ENCODE measurements at regions not wholly inside any gene's neighbourhood (a gene's known extent, or its start where the extent isn't known, plus 50 kb on each side); places are given as distances from the start of the nearest gene placed in this dataset.

- no peak for TF ChIP-seq CTCF (IDR thresholded peaks at IDR 0.05; ENCODE audit: insufficient read depth, low read depth, low read length, missing control alignments)
- H3K4me3 ChIP-seq (ENCODE audit: low read length): no peak overlapping the region
- peak; percentile 33 for DNase-seq (ENCODE audit: low read depth)
Measured at GRCh38 chr4:56215141-56215783, 172.0 kb downstream of the AASDH start.

DNA sequence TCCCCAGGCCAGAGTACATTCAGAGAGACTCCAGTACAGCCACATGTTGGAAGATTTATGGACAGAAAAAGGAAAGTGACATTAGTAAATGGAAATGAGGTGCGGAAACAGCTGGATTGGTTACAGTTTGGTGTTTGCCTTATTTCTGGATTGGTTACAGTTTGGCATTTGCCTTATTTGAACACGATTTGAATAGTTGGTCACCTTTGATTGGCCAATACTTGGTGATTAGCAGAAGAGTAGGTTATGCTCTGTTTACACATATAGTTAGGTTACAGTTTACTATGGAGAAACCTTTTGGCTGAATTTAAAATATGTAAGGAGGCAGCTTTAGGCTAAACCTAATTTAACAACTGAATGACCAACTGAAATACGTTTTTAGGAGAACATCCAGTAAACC, 173.7 kb downstream of the AASDH start:
- no peak overlapping the region for H3K4me3 ChIP-seq (ENCODE audit: low read length)
- no peak for TF ChIP-seq CTCF (IDR thresholded peaks at IDR 0.05; ENCODE audit: insufficient read depth, low read depth, low read length, missing control alignments)
- no peak for DNase-seq (ENCODE audit: low read depth)

- no peak overlapping the region for H3K4me3 ChIP-seq (ENCODE audit: low read length)
- no peak for TF ChIP-seq CTCF (IDR thresholded peaks at IDR 0.05; ENCODE audit: insufficient read depth, low read depth, low read length, missing control alignments)
- no peak for DNase-seq (ENCODE audit: low read depth)
Measured at GRCh38 chr4:56212774-56213173, 174.5 kb downstream of the AASDH start.

- no peak overlapping the region for H3K4me3 ChIP-seq (ENCODE audit: low read length)
- TF ChIP-seq CTCF (IDR thresholded peaks at IDR 0.05; ENCODE audit: insufficient read depth, low read depth, low read length, missing control alignments): no peak
- DNase-seq (ENCODE audit: low read depth): no peak
Measured at GRCh38 chr4:56211202-56211601, 176.1 kb downstream of the AASDH start.

GRCh38 chr4:56210397-56210796, 176.9 kb downstream of the AASDH start:
- DNase-seq (ENCODE audit: low read depth): no peak
- no peak for TF ChIP-seq CTCF (IDR thresholded peaks at IDR 0.05; ENCODE audit: insufficient read depth, low read depth, low read length, missing control alignments)
- no peak overlapping the region for H3K4me3 ChIP-seq (ENCODE audit: low read length)

GRCh38 chr4:56209767-56210166, 177.5 kb downstream of the AASDH start:
- no peak for DNase-seq (ENCODE audit: low read depth)
- no peak overlapping the region for H3K4me3 ChIP-seq (ENCODE audit: low read length)
- TF ChIP-seq CTCF (IDR thresholded peaks at IDR 0.05; ENCODE audit: insufficient read depth, low read depth, low read length, missing control alignments): no peak

GRCh38 chr4:56208103-56208502, 179.2 kb downstream of the AASDH start:
- no peak overlapping the region for H3K4me3 ChIP-seq (ENCODE audit: low read length)
- TF ChIP-seq CTCF (IDR thresholded peaks at IDR 0.05; ENCODE audit: insufficient read depth, low read depth, low read length, missing control alignments): no peak
- no peak for DNase-seq (ENCODE audit: low read depth)

All from epithelial cell of esophagus (primary cell).